ENCODE measurements at regions not wholly inside any gene's neighbourhood (a gene's known extent, or its start where the extent isn't known, plus 50 kb on each side); places are given as distances from the start of the nearest gene placed in this dataset.
"Not testable (repeated sequence)": the region's sequence is repeated elsewhere in the genome, so short reads cannot be mapped to it uniquely, and the experiment has no call there.

- no peak for DNase-seq (ENCODE audit: low spot score)
Measured at GRCh38 chr15:96182736-96183513, 147.6 kb upstream of the NR2F2 start.

- DNase-seq (ENCODE audit: low spot score) = no peak
Measured at GRCh38 chr15:96183514-96183850, 147.0 kb upstream of the NR2F2 start.

- DNase-seq (ENCODE audit: low spot score) = no peak
Measured at GRCh38 chr15:96183867-96184266, 146.6 kb upstream of the NR2F2 start.

- no peak for DNase-seq (ENCODE audit: low spot score)
Measured at GRCh38 chr15:96184297-96184696, 146.2 kb upstream of the NR2F2 start.

- no peak for DNase-seq (ENCODE audit: low spot score)
Measured at GRCh38 chr15:96186105-96186504, 144.4 kb upstream of the NR2F2 start.

GRCh38 chr15:96187341-96188305 lies 142.9 kb upstream of the NR2F2 start:
- DNase-seq (ENCODE audit: low spot score) = no peak

- no peak for DNase-seq (ENCODE audit: low spot score)
Measured at GRCh38 chr15:96197721-96198120, 132.8 kb upstream of the NR2F2 start.

GRCh38 chr15:96199111-96199510 lies 131.4 kb upstream of the NR2F2 start:
- no peak for DNase-seq (ENCODE audit: low spot score)

- no peak for DNase-seq (ENCODE audit: low spot score)
Measured at GRCh38 chr15:96200357-96200967, 130.0 kb upstream of the NR2F2 start.

GRCh38 chr15:96201696-96202095 lies 128.8 kb upstream of the NR2F2 start:
- no peak for DNase-seq (ENCODE audit: low spot score)

GRCh38 chr15:96205588-96205987 lies 124.9 kb upstream of the NR2F2 start:
- DNase-seq (ENCODE audit: low spot score) = not testable (repeated sequence)

- DNase-seq (ENCODE audit: low spot score) = no peak
Measured at GRCh38 chr15:96207377-96208006, 123.0 kb upstream of the NR2F2 start.

GRCh38 chr15:96209285-96209735 lies 121.2 kb upstream of the NR2F2 start:
- no peak for DNase-seq (ENCODE audit: low spot score)

- no peak for DNase-seq (ENCODE audit: low spot score)
Measured at GRCh38 chr15:96213045-96213444, 117.5 kb upstream of the NR2F2 start.

GRCh38 chr15:96213896-96214295 lies 116.6 kb upstream of the NR2F2 start:
- no peak for DNase-seq (ENCODE audit: low spot score)

- DNase-seq (ENCODE audit: low spot score) = not testable (repeated sequence)
Measured at GRCh38 chr15:96216481-96216880, 114.0 kb upstream of the NR2F2 start.

- DNase-seq (ENCODE audit: low spot score) = no peak
Measured at GRCh38 chr15:96217983-96218382, 112.5 kb upstream of the NR2F2 start.

- DNase-seq (ENCODE audit: low spot score) = no peak
Measured at GRCh38 chr15:96218623-96219455, 111.7 kb upstream of the NR2F2 start.

GRCh38 chr15:96219681-96220080 lies 110.8 kb upstream of the NR2F2 start:
- no peak for DNase-seq (ENCODE audit: low spot score)

GRCh38 chr15:96220657-96221056 lies 109.8 kb upstream of the NR2F2 start:
- DNase-seq (ENCODE audit: low spot score) = no peak

- no peak for DNase-seq (ENCODE audit: low spot score)
Measured at GRCh38 chr15:96222981-96223380, 107.5 kb upstream of the NR2F2 start.

Measured in germinal center (tissue), 1 donor.